HEK293T (cell line): ENCODE measurements at regions not wholly inside any gene's neighbourhood (a gene's known extent, or its start where the extent isn't known, plus 50 kb on each side); places are given as distances from the start of the nearest gene placed in this dataset.

Experiments
- CTCF ChIA-PET: fragments of 350-600 bp; formaldehyde crosslinking; extraction: SDS; loops from one replicate; lab custom pipeline; 2021; ENCODE audit warnings: antibody characterized with exemption, inconsistent platforms; lab: Yijun Ruan, JAX
- POLR2A ChIA-PET: fragments of 350-600 bp; formaldehyde crosslinking; extraction: SDS; loops from one replicate; lab custom pipeline; 2020; ENCODE audit warnings: antibody characterized with exemption, inconsistent platforms; lab: Yijun Ruan, JAX
- DNase-seq: peaks from one replicate; pipeline ENCODE4 v3.0.0; 2012; ENCODE audit warnings: mixed read lengths; ENCODE audit errors: extremely low spot score
- ARNT ChIP-seq: fragments of 450-650 bp; IDR thresholded peaks from 2 replicates; pipeline ENCODE4 v1.6.1; 2017; ENCODE audit warnings: mild to moderate bottlenecking
- BHLHE40 ChIP-seq: fragments of 450-650 bp; IDR thresholded peaks from 2 replicates; pipeline ENCODE4 v1.6.1; 2016; ENCODE audit warnings: mild to moderate bottlenecking, moderate library complexity, borderline replicate concordance
- CTBP1 ChIP-seq: fragments of 450-650 bp; IDR thresholded peaks from 2 replicates; pipeline ENCODE4 v1.6.1; 2016; ENCODE audit warnings: borderline replicate concordance
- ELF4 ChIP-seq: fragments of 450-650 bp; IDR thresholded peaks from 2 replicates; pipeline ENCODE4 v1.6.1; 2017; ENCODE audit warnings: antibody characterized with exemption
- FOXA1 ChIP-seq: fragments of 450-650 bp; IDR thresholded peaks from 2 replicates; pipeline ENCODE4 v1.6.1; 2016; ENCODE audit warnings: mild to moderate bottlenecking
- FOXK2 ChIP-seq: fragments of 450-650 bp; IDR thresholded peaks from 2 replicates; pipeline ENCODE4 v1.6.1; 2016; ENCODE audit warnings: mild to moderate bottlenecking
- FOXM1 ChIP-seq: fragments of 450-650 bp; IDR thresholded peaks from 2 replicates; pipeline ENCODE4 v1.6.1; 2017; ENCODE audit warnings: mild to moderate bottlenecking, borderline replicate concordance
- HDGF ChIP-seq: fragments of 450-650 bp; IDR thresholded peaks from 2 replicates; pipeline ENCODE4 v1.6.1; 2017; ENCODE audit warnings: antibody characterized with exemption, borderline replicate concordance
- L3MBTL2 ChIP-seq: fragments of 450-650 bp; conservative IDR thresholded peaks from 2 replicates; pipeline ENCODE4 v1.6.1; 2016; ENCODE audit warnings: mild to moderate bottlenecking
- LEF1 ChIP-seq: fragments of 450-650 bp; IDR thresholded peaks from 2 replicates; pipeline ENCODE4 v1.6.1; 2017; ENCODE audit warnings: mild to moderate bottlenecking, borderline replicate concordance
- NFRKB ChIP-seq: fragments of 450-650 bp; IDR thresholded peaks from 2 replicates; pipeline ENCODE4 v1.6.1; 2016; ENCODE audit warnings: mild to moderate bottlenecking, moderate library complexity
- PKNOX1 ChIP-seq: fragments of 450-650 bp; IDR thresholded peaks from 2 replicates; pipeline ENCODE4 v1.6.1; 2016
- SP1 ChIP-seq: fragments of 450-650 bp; IDR thresholded peaks from 2 replicates; pipeline ENCODE4 v1.6.1; 2017
- SUZ12 ChIP-seq: fragments of 450-650 bp; IDR thresholded peaks from 2 replicates; pipeline ENCODE4 v1.6.1; 2016; ENCODE audit warnings: mild to moderate bottlenecking
- TARDBP ChIP-seq: fragments of 450-650 bp; IDR thresholded peaks from 2 replicates; pipeline ENCODE4 v1.6.1; 2016
- ZNF384 ChIP-seq: fragments of 450-650 bp; IDR thresholded peaks from 2 replicates; pipeline ENCODE4 v1.6.1; 2016

GRCh38 chr2:118243031-118243430 lies 154.8 kb downstream of the INSIG2 start:
- POLR2A ChIA-PET, result no interaction called here
- no peak for DNase-seq
- CTCF ChIA-PET, result no interaction called here
- TF ChIP-seq NFRKB, result no peak
- TF ChIP-seq HDGF, result no peak
- TF ChIP-seq TARDBP, result no peak
- TF ChIP-seq ARNT, result no peak
- TF ChIP-seq PKNOX1, result no peak
- no peak for TF ChIP-seq ELF4
- TF ChIP-seq ZNF384, result no peak
- no peak for TF ChIP-seq SP1
- no peak for TF ChIP-seq FOXA1
- TF ChIP-seq SUZ12, result no peak
- no peak for TF ChIP-seq FOXK2
- TF ChIP-seq CTBP1, result no peak
- no peak for TF ChIP-seq BHLHE40
- TF ChIP-seq LEF1, result no peak
- no peak for TF ChIP-seq L3MBTL2
- no peak for TF ChIP-seq FOXM1

- ChIA-PET CTCF (interaction anchor here (0.6 kb wide), 1 partner anchor 8 kb away, joined by 3 read pairs; no protein-coding TSS in a partner anchor), POLR2A (no interaction called here)
- TF ChIP-seq SUZ12, result no peak
- TF ChIP-seq FOXM1, result no peak
- no peak for TF ChIP-seq ZNF384
- TF ChIP-seq CTBP1, result no peak
- no peak for TF ChIP-seq LEF1
- TF ChIP-seq FOXK2, result no peak
- TF ChIP-seq ARNT, result no peak
- TF ChIP-seq FOXA1, result no peak
- no peak for TF ChIP-seq SP1
- TF ChIP-seq ELF4, result no peak
- no peak for TF ChIP-seq L3MBTL2
- no peak for TF ChIP-seq PKNOX1
- TF ChIP-seq TARDBP, result no peak
- TF ChIP-seq NFRKB, result no peak
- no peak for TF ChIP-seq BHLHE40
- no peak for TF ChIP-seq HDGF
- no peak for DNase-seq
Measured at GRCh38 chr2:118242216-118242615, 153.9 kb downstream of the INSIG2 start.

GRCh38 chr2:118241128-118241527 lies 152.9 kb downstream of the INSIG2 start:
- TF ChIP-seq TARDBP (no peak), ELF4 (no peak), L3MBTL2 (no peak), CTBP1 (no peak), FOXA1 (no peak), NFRKB (no peak), ZNF384 (no peak)
- POLR2A ChIA-PET, result no interaction called here
- CTCF ChIA-PET, result no interaction called here
- no peak for DNase-seq

- no peak for DNase-seq
- no peak for TF ChIP-seq HDGF
- TF ChIP-seq ARNT, result no peak
- no peak for TF ChIP-seq FOXM1
- no peak for TF ChIP-seq LEF1
- no peak for TF ChIP-seq CTBP1
- TF ChIP-seq BHLHE40, result no peak
- TF ChIP-seq FOXA1, result no peak
- CTCF ChIA-PET, result no interaction called here
- POLR2A ChIA-PET, result no interaction called here
Measured at GRCh38 chr2:118240276-118240675, 152.0 kb downstream of the INSIG2 start.

GRCh38 chr2:118239284-118239683 lies 151.0 kb downstream of the INSIG2 start:
- no peak for DNase-seq
- TF ChIP-seq TARDBP (no peak), PKNOX1 (no peak), ARNT (no peak), FOXA1 (no peak), BHLHE40 (no peak), ZNF384 (no peak), CTBP1 (no peak), L3MBTL2 (no peak), ELF4 (no peak), HDGF (no peak), SUZ12 (no peak), NFRKB (no peak)
- POLR2A ChIA-PET, result no interaction called here
- CTCF ChIA-PET, result no interaction called here

GRCh38 chr2:118237451-118237850 lies 149.2 kb downstream of the INSIG2 start:
- ChIA-PET POLR2A (no interaction called here), CTCF (interaction anchor here (0.5 kb wide), 1 partner anchor 21 kb away, joined by 3 read pairs; no protein-coding TSS in a partner anchor)
- TF ChIP-seq ARNT (no peak), L3MBTL2 (no peak), FOXA1 (no peak), CTBP1 (no peak), SP1 (no peak), SUZ12 (no peak), BHLHE40 (no peak), HDGF (no peak), FOXK2 (no peak), LEF1 (no peak), ZNF384 (no peak), TARDBP (no peak), FOXM1 (no peak), NFRKB (no peak), ELF4 (no peak), PKNOX1 (no peak)
- DNase-seq, result no peak
